ENCODE measurements at regions not wholly inside any gene's neighbourhood (a gene's known extent, or its start where the extent isn't known, plus 50 kb on each side); places are given as distances from the start of the nearest gene placed in this dataset.

- DNase-seq, result no peak
These were observed 61.1 kb downstream of the SPATA31C2 start for GRCh38 chr9:88077071-88077617.

DNA sequence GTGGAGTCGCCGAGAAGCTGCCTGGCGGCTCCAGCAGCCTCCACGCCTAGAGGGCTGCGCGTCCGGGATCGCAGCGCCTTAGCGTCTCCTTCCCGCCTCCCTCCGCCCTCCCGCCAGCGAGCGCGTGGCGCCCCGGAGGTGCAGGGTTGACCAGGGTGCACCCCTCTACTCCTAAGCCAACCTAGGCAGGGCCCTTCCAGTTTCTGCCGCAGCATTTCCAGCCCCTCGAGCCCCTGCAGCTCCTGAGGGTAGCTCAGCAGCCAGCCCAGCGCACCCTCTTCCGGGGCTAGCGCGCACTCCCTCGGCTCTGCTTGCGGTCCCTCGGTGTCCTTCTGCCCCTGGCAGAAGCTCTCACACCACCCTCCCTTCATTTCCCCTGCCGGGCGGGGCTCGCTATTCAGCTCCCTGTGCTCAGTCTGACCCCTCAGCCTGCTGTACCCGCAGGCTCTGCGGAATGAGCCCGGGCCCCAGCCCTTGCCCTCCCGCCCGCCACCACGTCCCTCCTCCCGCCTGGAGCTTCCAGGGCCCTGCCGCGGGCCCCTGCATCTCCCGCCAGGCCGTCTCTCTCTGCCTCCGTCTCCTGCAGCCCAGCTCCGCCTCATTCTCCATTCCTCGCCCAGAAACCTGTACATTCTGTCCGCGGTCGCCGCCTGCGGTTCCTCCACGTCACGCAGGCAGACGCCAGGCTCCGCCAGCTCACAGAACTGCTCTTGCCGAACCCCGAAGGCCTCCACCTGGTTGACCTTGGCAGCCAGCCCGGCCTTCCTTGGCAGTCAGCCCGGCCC lies 61.8 kb downstream of the SPATA31C2 start:
- DNase-seq, result peak; percentile 37

DNA sequence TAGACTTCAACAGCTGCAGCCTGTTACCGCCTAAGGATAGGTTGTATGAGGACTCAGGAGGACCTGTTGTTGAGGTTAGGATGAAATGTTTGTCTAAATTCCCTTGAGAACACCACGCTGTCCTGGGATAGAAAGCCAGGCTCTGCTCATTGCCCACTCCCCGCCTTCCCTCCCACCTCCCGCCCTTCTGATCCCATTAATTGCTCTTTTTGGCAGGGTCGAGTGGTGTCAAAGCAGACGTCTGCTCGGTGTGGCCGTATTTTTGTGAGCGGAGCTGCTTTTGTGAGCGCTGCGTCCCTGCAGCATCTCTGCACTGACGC lies 62.3 kb downstream of the SPATA31C2 start:
- DNase-seq, result no peak

DNA sequence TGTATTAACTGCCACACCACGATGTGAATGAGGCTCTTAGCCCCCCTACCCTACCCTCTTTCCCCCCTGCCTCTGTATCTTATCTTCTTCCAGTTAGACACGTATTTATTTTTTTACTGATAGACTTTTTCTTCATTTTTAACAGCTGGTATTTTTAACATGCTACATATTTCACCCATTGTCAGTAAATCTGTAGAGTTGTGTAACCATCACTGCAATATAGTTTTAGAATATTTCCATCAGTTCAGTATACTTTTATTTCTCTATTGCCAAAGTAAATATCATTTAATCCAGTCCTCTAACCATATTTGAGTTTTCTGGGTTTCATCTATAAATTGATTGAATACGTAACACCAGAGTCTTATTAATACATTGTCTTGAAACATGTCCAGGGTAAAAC lies 62.8 kb downstream of the SPATA31C2 start:
- no peak for DNase-seq

GRCh38 chr9:88074931-88075330 lies 63.3 kb downstream of the SPATA31C2 start:
- no peak for DNase-seq

- no peak for DNase-seq
These were observed 65.4 kb downstream of the SPATA31C2 start for GRCh38 chr9:88072831-88073375.

DNA sequence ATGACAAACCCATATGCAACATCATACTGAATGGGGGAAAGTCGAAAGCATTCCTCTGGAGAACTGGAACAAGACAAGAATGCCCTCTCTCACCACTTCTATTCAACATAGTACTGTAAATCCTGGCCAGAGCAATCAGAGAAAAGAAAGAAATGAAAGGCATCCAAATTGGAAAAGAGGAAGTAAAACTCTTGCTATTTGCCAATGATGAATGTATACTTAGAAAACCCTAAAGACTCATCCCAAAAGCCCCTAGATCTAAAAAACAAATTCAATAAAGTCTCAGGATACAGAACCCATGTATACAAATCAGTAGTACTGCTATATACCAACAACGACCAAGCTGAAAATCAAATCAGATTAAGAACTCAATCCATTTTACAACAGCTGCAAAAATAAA lies 66.9 kb downstream of the SPATA31C2 start:
- no peak for DNase-seq

GRCh38 chr9:88065619-88066018 lies 72.7 kb downstream of the SPATA31C2 start:
- DNase-seq, result no peak

- no peak for DNase-seq
These were observed 73.7 kb downstream of the SPATA31C2 start for GRCh38 chr9:88064554-88064953.

- no peak for DNase-seq
These were observed 77.5 kb downstream of the SPATA31C2 start for GRCh38 chr9:88060746-88061145.

DNA sequence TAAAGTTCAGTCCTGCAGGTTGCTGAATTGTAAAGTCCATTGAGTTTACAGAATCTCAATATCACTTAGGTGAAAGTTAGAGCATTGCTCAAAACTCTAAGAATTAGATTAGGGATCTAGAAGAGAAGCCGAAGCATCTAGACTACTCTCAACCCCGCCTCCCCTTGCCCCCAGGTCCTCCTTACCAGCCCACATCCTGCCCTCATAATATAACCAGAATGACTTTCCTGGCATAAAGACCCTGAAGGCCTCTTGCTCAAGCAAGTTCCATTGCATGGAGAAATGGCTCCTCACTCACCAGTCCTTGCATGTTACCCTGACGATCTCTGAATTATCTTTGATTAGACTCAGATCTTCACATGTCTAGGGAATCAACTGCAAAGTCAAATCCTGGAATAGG lies 78.8 kb downstream of the SPATA31C2 start:
- no peak for DNase-seq

GRCh38 chr9:88056876-88057275 lies 81.4 kb downstream of the SPATA31C2 start:
- no peak for DNase-seq

DNA sequence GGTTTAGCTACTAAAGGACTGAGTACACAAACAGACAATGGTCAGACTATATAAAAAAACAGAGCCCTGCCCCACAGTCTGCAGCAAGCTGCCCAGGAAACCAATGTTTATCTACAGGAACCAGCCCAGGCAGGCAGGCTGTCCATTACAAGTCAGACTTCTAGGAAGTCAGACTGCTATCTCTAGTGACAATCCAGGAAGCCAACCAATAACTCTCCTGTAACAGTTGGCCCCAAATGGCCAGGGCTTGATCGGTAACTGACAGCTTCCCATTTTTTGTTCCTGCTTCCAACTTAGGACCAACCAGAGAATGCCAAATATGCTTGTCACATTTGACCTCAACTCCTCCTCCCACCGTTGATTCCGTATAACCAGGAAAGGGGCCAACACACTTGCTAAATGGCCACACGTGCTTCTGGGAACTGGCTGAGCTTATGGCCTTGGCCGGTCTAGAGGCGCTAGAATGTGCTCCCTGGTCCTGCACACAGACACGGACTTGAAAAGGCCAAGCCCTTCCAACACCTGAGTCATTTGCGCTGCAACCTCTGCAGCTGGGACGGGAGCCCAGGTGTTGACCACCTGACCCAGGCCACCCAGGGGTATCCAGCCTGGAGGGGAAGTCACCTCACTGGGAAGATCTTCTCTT lies 79.6 kb upstream of the CDK20 start:
- DNase-seq, result no peak

DNA sequence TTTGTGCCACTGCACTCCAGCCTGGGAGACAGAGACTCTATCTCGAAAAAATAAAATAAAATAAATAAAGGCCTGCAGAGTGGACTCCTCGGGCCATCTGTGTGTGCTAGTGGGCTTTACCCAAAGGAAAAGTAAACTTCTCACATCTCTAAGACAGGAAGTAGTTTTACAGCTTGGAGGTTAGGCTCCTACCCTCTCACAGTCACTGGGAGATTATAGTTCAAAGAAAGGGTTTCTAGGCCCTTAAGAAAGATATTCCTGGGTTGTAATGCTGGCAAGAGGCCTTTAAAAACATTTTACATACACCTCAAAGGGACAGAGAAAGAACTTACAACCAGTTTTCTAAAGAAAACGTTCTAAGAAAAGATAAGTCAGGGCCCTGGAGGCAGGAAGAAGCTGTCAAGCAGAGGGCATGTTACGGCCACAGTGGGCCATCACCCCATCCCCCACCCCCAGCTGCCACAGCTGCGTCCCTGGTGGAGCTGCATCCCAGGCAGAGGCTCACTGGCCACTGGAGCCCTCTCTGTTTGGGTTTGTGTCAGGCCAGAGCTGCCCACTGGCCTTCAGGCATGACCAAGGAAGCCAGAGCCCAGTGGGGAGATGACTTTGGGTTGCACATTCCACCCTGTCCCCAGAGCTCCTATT lies 78.1 kb upstream of the CDK20 start:
- no peak for DNase-seq

DNA sequence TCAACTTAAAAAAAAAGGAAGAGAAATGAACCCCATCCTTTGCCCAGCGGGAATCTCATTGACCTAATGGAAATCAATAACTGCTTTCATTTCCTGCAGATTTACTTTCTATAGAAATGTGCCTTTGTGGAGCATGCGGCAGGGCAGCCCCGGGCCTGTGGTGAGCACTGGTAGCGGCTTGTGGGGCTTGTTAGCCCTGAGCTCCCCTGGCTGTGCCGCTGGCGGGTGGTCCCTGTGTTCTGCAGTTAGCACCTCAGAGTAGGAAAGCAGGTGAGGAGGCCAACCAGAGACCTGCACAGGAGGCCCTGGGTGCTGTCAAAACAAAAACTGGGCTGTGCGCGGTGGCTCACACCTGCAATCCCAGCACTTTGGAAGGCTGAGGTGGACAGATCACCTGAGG lies 76.8 kb upstream of the CDK20 start:
- no peak for DNase-seq

DNA sequence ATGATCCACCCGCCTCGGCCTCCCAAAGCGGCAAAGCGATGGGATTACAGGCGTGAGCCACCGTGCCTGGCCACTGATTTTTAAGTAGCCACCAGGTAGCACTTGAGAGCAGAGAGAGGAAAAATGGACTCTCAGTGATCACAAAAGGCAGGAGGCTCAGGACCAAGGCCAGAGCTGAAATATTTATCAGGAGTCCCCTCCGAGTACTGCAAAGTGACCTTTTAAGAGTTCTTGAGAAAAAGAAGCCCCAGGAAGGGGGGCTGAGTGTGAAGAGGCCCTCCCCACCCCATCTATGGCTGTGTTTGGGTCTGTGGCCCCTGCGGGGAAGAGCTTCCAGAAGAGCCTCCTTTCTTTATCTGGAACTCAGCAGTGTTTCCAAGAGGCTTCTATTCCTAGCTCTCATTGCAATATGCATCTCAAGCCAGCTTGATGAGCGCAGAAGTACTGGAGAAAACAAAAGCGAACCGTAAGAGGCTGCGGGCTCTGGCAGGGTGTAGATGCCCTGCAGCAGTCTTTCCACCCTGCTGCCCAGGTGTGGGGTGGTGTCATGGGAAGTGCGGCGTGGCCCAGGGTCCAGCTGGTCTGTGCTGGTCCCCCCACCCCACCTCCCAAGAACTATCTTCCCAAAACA lies 75.5 kb upstream of the CDK20 start:
- no peak for DNase-seq

DNA sequence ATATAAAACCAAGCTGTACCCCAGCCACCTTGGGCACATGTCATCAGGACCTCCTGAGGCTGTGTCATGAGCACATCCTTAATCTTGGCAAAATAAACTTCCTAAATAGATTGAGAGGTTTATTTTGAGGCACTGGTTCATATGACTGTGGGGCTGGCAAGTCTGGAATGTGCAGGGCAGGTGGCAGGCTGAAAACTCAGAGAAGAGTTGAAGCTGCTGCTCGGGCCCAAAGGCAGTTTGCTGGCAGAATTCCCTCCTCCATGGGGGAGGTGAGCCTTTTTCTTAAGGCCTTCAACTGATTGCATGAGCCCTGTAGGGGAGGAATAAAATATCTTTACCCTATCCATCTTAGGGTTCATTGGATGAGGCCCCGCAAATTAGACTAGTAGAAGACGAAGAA lies 72.2 kb upstream of the CDK20 start:
- no peak for DNase-seq

- DNase-seq, result no peak
These were observed 71.4 kb upstream of the CDK20 start for GRCh38 chr9:88045686-88046085.

GRCh38 chr9:88044200-88044599 lies 69.9 kb upstream of the CDK20 start:
- no peak for DNase-seq

DNA sequence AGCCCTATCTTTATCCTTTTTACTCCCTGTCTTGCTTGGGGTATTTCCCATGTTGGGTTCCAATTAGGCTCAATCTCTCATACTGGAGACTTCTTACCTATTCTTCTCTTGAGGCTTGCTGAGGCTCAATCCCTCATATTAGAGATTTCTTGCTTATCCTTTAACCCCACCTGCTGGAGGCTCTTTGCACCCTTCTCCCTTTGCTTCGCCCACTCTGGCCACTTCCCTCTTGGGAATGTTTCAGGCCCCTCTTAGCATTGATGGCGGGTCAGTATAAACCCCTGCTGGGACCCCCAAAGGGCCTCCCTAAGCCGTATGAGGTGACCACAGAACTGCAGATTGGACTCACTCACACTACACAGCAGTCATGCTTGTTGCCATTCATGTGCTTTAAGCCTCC lies 69.3 kb upstream of the CDK20 start:
- no peak for DNase-seq

- no peak for DNase-seq
These were observed 67.1 kb upstream of the CDK20 start for GRCh38 chr9:88041447-88041846.

GRCh38 chr9:88037285-88037845 lies 63.0 kb upstream of the CDK20 start:
- DNase-seq, result no peak

Data from skin of body (tissue), 1 donor.